Naive B cell (primary cell): ENCODE measurements at regions not wholly inside any gene's neighbourhood (a gene's known extent, or its start where the extent isn't known, plus 50 kb on each side); places are given as distances from the start of the nearest gene placed in this dataset.

Experiments used
- ATAC-seq, 2 donors: fragments of 150-1000 bp; cut with Tn5 transposase; 2 replicates each; pipeline ENCODE4 v1.10.0; 2021; ENCODE audit warnings: low read depth in 2 of 2, mild to moderate bottlenecking in 2 of 2, moderate library complexity in 2 of 2
- DNase-seq: peaks from one replicate; pipeline ENCODE4 v3.0.0; 2022
- H3K27ac Mint-ChIP-seq, 6 donors: one replicate each; pipeline ENCODE4 v1.8.0; 2020 to 2022; ENCODE audit warnings: mild to moderate bottlenecking in 6 of 6, mixed read lengths in 6 of 6, moderate library complexity in 5 of 6, inconsistent platforms in 2 of 6
- H3K27me3 Mint-ChIP-seq, 3 donors: one replicate each; pipeline ENCODE4 v1.8.0; 2021 to 2022; ENCODE audit warnings: mixed read lengths in 3 of 3, mild to moderate bottlenecking in 1 of 3
- H3K36me3 Mint-ChIP-seq, 2 donors: one replicate each; pipeline ENCODE4 v1.8.0; 2020 to 2022; ENCODE audit warnings: mixed read lengths in 2 of 2, inconsistent platforms in 1 of 2, mild to moderate bottlenecking in 1 of 2
- H3K4me1 Mint-ChIP-seq, 3 donors: one replicate each; pipeline ENCODE4 v1.8.0; 2020 to 2022; ENCODE audit warnings: mixed read lengths in 3 of 3, inconsistent platforms in 1 of 3, mild to moderate bottlenecking in 1 of 3, moderate library complexity in 1 of 3
- H3K4me3 Mint-ChIP-seq, 8 donors: one replicate each; pipeline ENCODE4 v1.8.0; 2020 to 2022; ENCODE audit warnings: mild to moderate bottlenecking in 8 of 8, mixed read lengths in 8 of 8, moderate library complexity in 8 of 8, inconsistent platforms in 2 of 8
- H3K9me3 Mint-ChIP-seq, 7 donors: one replicate each; pipeline ENCODE4 v1.8.0; 2020 to 2022; ENCODE audit warnings: mixed read lengths in 7 of 7, mild to moderate bottlenecking in 5 of 7, inconsistent platforms in 2 of 7, moderate library complexity in 1 of 7

DNA sequence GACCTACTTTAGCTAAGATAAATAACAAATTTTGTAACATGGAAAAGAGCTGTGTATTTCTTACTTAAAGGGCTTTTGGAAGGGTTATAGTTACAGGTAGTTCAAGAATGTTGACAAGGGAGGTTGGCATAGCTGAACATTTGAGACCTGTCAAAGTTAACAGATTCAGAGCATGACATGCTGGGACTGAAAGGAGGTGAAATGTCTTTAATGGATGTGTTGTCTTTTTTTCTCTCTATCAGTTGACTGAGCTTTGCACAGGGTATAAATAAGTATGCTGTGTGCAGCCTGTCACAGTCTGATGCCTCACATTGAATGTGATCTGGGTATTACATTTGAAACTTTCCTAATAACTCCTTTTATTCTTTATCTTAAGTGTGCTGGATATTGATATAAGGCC is 411.9 kb upstream of the ZP4 start:
- Mint-ChIP-seq H3K27me3 (no peaks in the 10 kb centered on the region), H3K9me3 (peaks cover 0 to 19% (median 2%) of the 10 kb centered on the region in 7 donors), H3K4me1 (no peaks in the 10 kb centered on the region), H3K27ac (no peak overlapping the region), H3K4me3 (no peak overlapping the region), H3K36me3 (no peaks in the 10 kb centered on the region)
- DNase-seq (no peak), ATAC-seq (no peak)

GRCh38 chr1:238296371-238296770 is 405.6 kb upstream of the ZP4 start:
- DNase-seq, result no peak
- Mint-ChIP-seq H3K36me3 (no peaks in the 10 kb centered on the region), H3K27ac (no peak overlapping the region), H3K4me3 (no peak overlapping the region), H3K4me1 (no peaks in the 10 kb centered on the region), H3K9me3 (peaks cover 0 to 6% (median 0%) of the 10 kb centered on the region in 7 donors), H3K27me3 (no peaks in the 10 kb centered on the region)
- no peak for ATAC-seq

DNA sequence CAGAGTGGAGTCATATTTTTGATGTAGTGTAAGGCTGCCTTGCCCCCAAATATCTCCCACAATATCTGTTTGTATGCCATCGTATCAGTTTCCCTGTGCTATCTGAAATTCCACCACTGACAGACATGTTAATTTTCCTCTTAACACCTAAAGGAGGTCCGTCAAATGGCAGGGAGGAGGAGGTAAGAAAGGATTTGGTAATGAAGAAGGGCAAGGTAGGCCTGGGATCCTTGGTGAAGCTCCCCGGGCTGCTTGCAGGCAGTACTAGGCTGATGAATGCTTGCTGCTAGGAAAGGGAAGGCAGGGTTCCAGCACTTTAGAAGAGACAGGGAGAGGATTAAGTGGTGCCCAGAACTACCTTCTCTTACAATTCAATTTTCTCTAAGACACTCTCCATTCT is 402.4 kb upstream of the ZP4 start:
- no peaks in the 10 kb centered on the region for H3K4me1 Mint-ChIP-seq
- no peak overlapping the region for H3K27ac Mint-ChIP-seq
- H3K27me3 Mint-ChIP-seq, result no peaks in the 10 kb centered on the region
- ATAC-seq (no peak), DNase-seq (no peak)
- H3K4me3 Mint-ChIP-seq, result no peak overlapping the region
- peaks cover 0 to 5% (median 0%) of the 10 kb centered on the region in 7 donors for H3K9me3 Mint-ChIP-seq
- no peaks in the 10 kb centered on the region for H3K36me3 Mint-ChIP-seq

DNA sequence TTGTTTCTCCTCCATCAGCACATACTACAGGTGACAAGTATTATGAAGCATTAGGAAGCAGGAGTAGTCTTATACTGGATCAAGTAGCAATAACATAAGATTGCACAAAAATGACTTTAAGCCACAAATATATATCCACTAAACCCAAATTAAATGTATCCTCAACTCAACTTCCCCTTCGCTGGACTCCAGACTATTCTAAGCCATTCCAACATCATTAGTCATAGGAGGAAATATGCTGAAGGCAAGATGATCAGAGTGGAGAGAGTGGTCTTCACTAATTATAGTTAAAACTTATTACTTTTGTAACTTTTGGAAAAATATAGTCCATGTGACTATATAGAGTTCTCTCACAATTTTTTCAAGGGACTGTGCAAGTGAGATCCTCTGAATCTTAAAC is 390.7 kb upstream of the ZP4 start:
- no peaks in the 10 kb centered on the region for H3K36me3 Mint-ChIP-seq
- H3K9me3 Mint-ChIP-seq, result peaks cover 0 to 13% (median 3%) of the 10 kb centered on the region in 7 donors
- ATAC-seq (no peak), DNase-seq (no peak)
- no peak overlapping the region for H3K27ac Mint-ChIP-seq
- no peaks in the 10 kb centered on the region for H3K27me3 Mint-ChIP-seq
- peak overlapping the region in 1 of 8 donors; percentile 42 for H3K4me3 Mint-ChIP-seq
- H3K4me1 Mint-ChIP-seq, result no peaks in the 10 kb centered on the region

- H3K27ac Mint-ChIP-seq, result no peak overlapping the region
- no peak overlapping the region for H3K4me3 Mint-ChIP-seq
- no peak for ATAC-seq
- no peaks in the 10 kb centered on the region for H3K27me3 Mint-ChIP-seq
- no peak for DNase-seq
- H3K4me1 Mint-ChIP-seq, result no peaks in the 10 kb centered on the region
- no peaks in the 10 kb centered on the region for H3K36me3 Mint-ChIP-seq
- H3K9me3 Mint-ChIP-seq, result peaks cover 4 to 19% (median 11%) of the 10 kb centered on the region in 7 donors
Measured at GRCh38 chr1:238279694-238280380, 389.1 kb upstream of the ZP4 start.

GRCh38 chr1:238272145-238272544 is 381.4 kb upstream of the ZP4 start:
- no peaks in the 10 kb centered on the region for H3K4me1 Mint-ChIP-seq
- no peaks in the 10 kb centered on the region for H3K36me3 Mint-ChIP-seq
- DNase-seq, result no peak
- no peak overlapping the region for H3K27ac Mint-ChIP-seq
- ATAC-seq, result no peak
- H3K4me3 Mint-ChIP-seq, result no peak overlapping the region
- peaks cover 8 to 21% (median 14%) of the 10 kb centered on the region in 7 donors for H3K9me3 Mint-ChIP-seq
- no peaks in the 10 kb centered on the region for H3K27me3 Mint-ChIP-seq

DNA sequence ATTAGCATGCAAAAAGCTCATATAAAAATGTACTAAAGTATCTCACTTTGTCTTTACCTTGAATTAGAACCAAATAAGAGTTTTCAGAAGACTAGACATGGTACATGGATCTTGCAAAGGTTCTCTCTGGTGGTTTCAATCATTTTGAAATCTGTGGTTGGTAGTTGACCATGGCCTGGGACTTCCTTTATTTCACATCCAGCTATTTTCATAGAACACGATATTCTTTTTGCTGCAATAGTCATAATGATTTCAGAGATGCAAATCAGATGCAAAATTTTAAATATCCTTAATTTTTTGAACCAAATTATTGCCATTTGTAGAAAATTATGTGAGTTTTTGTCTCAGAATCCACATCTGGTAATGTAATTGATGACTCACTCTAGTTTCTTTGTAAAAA is 375.1 kb upstream of the ZP4 start:
- ATAC-seq (no peak), DNase-seq (no peak)
- Mint-ChIP-seq H3K27me3 (no peaks in the 10 kb centered on the region), H3K4me1 (no peaks in the 10 kb centered on the region), H3K9me3 (peaks cover 0 to 9% (median 4%) of the 10 kb centered on the region in 7 donors), H3K36me3 (no peaks in the 10 kb centered on the region), H3K4me3 (no peak overlapping the region), H3K27ac (no peak overlapping the region)

DNA sequence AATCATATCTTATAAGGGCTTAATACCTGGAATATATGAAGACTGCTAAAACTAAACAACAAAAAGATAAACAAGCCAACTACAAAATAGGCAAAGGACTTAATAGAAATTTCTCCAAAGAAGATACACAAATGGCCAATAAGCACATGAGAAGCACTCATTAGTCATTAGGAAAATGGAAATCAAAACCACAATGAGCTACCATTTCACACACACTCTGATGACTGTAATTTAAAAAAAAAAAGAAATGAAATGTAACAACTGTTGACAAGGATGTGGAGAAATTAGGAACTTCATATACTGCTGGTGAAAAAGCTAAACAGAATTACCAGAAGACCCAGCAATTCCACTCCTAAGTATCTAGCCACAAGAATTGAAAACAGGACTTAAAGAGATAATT is 374.2 kb upstream of the ZP4 start:
- Mint-ChIP-seq H3K4me3 (no peak overlapping the region), H3K4me1 (no peaks in the 10 kb centered on the region), H3K27me3 (no peaks in the 10 kb centered on the region), H3K27ac (no peak overlapping the region), H3K36me3 (no peaks in the 10 kb centered on the region), H3K9me3 (peaks cover 0 to 9% (median 4%) of the 10 kb centered on the region in 7 donors)
- no peak for ATAC-seq
- DNase-seq, result no peak

GRCh38 chr1:238258510-238258909 is 367.8 kb upstream of the ZP4 start:
- H3K27me3 Mint-ChIP-seq, result no peaks in the 10 kb centered on the region
- DNase-seq (no peak), ATAC-seq (no peak)
- peaks cover 0 to 2% (median 0%) of the 10 kb centered on the region in 7 donors for H3K9me3 Mint-ChIP-seq
- H3K4me3 Mint-ChIP-seq, result no peak overlapping the region
- H3K4me1 Mint-ChIP-seq, result no peaks in the 10 kb centered on the region
- H3K27ac Mint-ChIP-seq, result no peak overlapping the region
- no peaks in the 10 kb centered on the region for H3K36me3 Mint-ChIP-seq

DNA sequence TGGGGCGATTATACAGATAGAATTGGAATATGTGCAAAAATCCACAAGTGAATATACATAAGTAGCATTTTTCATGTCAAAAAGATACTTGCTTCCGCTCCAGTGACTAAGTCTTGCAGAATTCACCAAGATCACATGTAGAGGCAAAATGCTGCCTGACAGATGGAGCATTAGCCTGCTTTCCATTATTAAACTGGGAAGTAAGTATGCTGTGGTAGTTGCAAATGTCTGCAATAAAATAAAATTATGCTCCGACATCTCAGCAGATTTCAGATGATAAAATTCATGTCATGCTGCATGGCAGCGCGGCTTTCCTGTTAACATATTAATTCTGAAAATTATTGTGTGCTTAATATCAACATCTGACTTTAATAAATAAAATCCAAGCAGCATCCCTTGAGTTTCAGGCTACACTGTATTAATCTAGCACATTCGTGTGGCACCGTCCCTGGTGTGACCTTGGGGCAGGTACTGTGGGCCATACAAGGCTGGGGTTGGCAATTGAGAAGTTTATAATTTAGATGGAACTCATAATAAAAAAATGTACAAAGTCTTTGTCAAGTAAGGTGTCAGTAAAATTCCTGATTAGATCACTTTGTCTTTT is 366.4 kb upstream of the ZP4 start:
- Mint-ChIP-seq H3K27ac (no peak overlapping the region), H3K4me1 (no peaks in the 10 kb centered on the region), H3K4me3 (no peak overlapping the region), H3K9me3 (peaks cover 0 to 2% (median 0%) of the 10 kb centered on the region in 7 donors), H3K36me3 (no peaks in the 10 kb centered on the region), H3K27me3 (no peaks in the 10 kb centered on the region)
- DNase-seq (no peak), ATAC-seq (no peak)

- no peak overlapping the region for H3K27ac Mint-ChIP-seq
- H3K4me1 Mint-ChIP-seq, result no peaks in the 10 kb centered on the region
- no peak overlapping the region for H3K4me3 Mint-ChIP-seq
- no peaks in the 10 kb centered on the region for H3K36me3 Mint-ChIP-seq
- no peaks in the 10 kb centered on the region for H3K27me3 Mint-ChIP-seq
- H3K9me3 Mint-ChIP-seq, result peaks cover 0 to 2% (median 0%) of the 10 kb centered on the region in 7 donors
- ATAC-seq, result no peak
- DNase-seq, result no peak
Measured at GRCh38 chr1:238254935-238255334, 364.2 kb upstream of the ZP4 start.

- no peaks in the 10 kb centered on the region for H3K27me3 Mint-ChIP-seq
- no peak for DNase-seq
- no peaks in the 10 kb centered on the region for H3K4me1 Mint-ChIP-seq
- peak overlapping the region in 1 of 6 donors; percentile 0 for H3K27ac Mint-ChIP-seq
- peak in 1 of 2 donors; percentile 35 for ATAC-seq
- H3K4me3 Mint-ChIP-seq, result no peak overlapping the region
- no peaks in the 10 kb centered on the region for H3K36me3 Mint-ChIP-seq
- peaks cover 0 to 1% (median 0%) of the 10 kb centered on the region in 7 donors for H3K9me3 Mint-ChIP-seq
Measured at GRCh38 chr1:238252033-238252802, 361.5 kb upstream of the ZP4 start.

DNA sequence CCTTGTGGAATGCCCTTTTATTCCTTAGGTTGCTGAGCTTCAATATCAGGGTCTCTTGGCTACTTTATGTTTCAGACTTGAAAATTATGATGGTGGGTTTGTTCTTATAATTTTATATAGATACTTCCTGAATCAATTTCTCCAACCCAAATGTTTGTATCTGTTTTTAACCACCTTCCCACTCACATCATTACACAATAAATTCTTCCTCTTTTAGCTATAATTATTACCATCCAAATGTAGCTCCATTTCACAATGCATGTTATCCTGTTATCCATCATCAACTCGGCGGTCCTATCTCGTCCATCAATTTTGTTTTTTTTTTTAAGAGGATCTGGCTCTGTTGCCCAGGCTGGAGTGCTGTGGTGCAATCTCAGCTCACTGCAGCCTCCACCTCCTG is 357.6 kb upstream of the ZP4 start:
- ATAC-seq (no peak), DNase-seq (no peak)
- Mint-ChIP-seq H3K27me3 (no peaks in the 10 kb centered on the region), H3K27ac (no peak overlapping the region), H3K4me3 (no peak overlapping the region), H3K36me3 (no peaks in the 10 kb centered on the region), H3K4me1 (no peaks in the 10 kb centered on the region), H3K9me3 (peaks cover 0 to 1% (median 0%) of the 10 kb centered on the region in 7 donors)

DNA sequence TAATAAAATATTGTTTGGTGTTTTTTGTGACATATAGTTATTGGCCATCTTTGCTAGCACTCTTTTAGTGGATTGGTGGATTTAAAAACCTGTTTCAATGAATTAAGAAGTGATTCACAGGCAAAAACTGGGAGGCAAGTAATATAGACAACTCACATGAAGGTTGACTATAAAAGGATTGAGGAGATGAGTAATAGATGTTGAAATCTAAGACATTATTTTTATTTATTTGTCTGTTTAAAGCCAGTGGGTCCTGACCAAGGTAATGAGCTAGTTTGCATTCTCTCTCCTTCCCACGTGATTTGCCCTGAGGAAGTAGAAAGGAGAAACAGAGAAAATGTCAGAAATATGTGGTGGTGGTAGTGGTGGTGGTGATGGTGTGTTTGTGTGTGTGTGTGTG is 351.5 kb upstream of the ZP4 start:
- no peak overlapping the region for H3K4me3 Mint-ChIP-seq
- no peak for DNase-seq
- ATAC-seq, result no peak
- H3K27me3 Mint-ChIP-seq, result no peaks in the 10 kb centered on the region
- H3K27ac Mint-ChIP-seq, result no peak overlapping the region
- H3K4me1 Mint-ChIP-seq, result no peaks in the 10 kb centered on the region
- H3K9me3 Mint-ChIP-seq, result peaks cover 0 to 3% (median 0%) of the 10 kb centered on the region in 7 donors
- no peaks in the 10 kb centered on the region for H3K36me3 Mint-ChIP-seq
